NCI-H524 treated with DMSO at 0.1 percent for 48 hours (cell line): ENCODE measurements at regions not wholly inside any gene's neighbourhood (a gene's known extent, or its start where the extent isn't known, plus 50 kb on each side); places are given as distances from the start of the nearest gene placed in this dataset.

Source experiments
- DNase-seq: peaks from one replicate; lab custom pipeline; 2025; lab: John Stamatoyannopoulos, UW

DNA sequence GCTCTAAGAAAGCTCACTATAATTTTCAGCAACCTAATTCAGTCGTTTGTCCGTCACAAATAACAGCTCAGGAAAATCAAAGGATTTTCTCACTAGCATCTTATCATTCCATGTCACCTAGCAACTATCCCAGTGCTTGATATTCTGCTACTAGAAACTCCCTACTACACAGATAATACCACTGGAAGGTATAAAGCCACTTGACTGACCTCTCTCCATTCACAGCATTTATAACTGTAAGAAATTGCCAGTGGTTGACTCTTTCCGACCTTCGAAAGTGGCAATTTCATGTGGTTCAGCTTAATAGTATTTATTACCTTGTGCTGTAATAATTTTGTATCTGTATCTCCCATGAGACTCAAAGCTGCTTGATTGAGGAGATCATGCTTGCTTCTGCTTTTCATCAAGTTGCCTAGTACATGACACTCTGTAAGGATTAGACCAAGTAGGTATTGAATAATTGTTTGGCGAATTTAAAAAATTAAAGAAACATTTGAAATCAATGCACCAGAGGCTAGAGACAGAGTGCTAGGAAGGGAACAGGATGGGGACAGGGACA, 79.6 kb upstream of the TACR1 start:
- no peak for DNase-seq

DNA sequence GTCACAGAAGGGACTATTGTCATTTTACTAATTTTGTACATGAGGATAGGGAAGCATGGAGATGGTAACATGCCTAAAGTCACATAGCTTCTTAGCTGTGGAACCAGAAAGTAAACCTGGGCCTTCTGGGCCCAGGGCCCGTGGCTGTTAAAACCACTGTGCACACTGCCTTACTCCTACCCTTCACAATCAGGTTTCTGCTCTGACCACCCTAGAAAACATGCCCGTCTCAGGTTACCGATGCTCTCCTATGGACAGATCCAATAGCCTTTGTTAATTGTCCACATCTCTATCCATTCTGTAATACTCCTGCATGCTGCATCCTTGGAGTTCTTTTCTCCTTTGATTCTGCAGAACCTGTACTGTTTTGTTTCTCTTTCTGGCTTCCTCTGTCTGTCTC, 79.0 kb upstream of the TACR1 start:
- no peak for DNase-seq

DNA sequence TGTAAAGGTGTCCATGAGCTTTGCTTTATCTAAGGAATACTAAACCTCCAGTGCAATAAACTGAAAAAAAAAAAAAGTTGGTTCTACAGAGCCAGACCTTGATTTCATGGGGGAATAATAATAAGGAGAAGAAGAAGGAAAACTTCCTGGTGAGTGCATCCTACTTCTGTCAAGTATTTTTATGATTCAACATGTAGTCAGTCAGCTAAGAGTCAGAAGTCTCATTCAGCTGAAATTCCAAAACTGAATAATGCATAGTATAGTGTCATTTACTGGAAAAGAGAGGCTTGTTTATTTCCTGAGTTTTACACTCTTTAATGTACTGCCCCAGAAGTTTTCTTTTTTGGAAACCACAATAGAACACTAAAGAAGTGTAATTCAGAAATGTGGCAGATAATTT, 77.8 kb upstream of the TACR1 start:
- no peak for DNase-seq

DNA sequence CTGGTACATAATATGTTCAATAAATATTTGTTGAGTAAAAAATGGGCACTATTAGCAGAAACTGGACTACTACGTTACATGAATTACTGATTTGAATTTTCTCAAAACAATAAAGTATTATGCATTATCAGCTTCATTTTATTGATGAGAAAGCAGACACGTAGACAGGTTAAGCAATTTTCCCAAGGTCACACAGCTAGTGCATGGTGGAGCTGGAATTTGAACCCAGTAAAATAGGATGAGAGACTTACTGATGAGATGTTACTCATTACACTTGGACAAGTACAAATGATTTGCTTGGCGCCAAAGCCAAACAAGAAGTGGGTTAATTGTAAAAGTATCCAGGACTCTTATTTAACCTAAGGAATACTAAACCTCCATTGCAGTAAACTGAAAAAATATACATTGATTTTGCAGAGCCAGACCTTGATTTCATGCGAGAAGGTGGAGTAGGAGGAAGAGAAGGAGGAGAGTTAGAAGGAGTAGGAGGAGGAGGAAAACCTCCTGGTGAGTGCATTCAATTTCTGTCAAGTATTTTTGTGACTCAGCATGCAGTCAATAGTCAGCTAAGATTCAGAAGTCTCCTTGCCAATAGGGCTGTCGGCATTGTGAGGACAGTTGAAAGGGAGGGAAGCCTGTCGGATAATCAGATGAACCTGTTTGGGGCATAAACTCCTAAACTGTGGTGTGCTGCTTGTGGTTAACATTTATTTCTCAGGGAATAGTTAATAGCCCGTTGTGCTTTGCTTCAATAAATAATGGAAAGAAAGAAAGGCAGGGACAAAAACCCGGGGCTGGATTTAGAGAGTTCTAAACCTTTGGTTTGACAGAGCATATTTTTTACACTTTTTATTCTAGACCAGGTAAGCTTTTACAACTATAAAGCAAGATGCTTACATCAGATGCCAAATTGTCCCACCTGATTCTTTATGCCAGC, 77.0 kb upstream of the TACR1 start:
- DNase-seq, result no peak

DNA sequence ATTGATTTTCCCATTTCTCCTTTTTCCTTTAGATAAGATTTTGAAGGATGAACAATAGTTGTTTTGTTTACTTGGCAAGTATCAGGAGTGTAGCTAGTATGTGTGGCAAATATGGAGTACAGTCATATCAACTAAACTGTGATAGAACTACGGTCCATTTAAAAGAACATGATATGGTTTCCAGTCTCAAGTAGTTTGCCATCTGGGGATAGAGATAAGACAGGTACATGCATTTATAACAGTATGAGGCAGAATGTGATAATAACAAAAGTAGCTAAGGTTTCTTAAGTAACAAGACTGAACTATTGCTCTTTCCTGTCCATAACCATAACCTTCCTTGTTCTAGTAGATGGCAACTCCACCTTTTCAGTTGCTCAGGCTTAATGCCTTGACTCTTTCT, 75.6 kb upstream of the TACR1 start:
- DNase-seq, result no peak

DNA sequence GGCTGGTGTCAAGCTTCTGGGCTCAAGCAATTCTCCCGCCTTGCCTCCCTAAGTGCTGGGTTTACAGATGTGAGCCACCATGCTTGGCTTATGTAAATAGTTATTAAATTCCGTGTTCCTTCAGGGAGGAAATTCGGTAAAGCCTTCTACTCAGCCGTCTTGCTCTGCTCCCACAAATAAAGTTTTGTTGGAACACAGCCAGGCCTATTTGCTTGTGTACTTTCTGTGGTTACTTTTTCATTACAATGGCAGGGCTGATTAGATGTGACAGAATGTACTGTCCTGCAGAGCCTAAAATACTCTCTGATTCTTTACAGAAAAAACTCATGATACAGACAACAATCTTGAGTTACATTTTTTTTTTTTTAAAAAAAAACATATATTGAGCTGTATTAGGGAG, 68.8 kb upstream of the TACR1 start:
- no peak for DNase-seq

DNA sequence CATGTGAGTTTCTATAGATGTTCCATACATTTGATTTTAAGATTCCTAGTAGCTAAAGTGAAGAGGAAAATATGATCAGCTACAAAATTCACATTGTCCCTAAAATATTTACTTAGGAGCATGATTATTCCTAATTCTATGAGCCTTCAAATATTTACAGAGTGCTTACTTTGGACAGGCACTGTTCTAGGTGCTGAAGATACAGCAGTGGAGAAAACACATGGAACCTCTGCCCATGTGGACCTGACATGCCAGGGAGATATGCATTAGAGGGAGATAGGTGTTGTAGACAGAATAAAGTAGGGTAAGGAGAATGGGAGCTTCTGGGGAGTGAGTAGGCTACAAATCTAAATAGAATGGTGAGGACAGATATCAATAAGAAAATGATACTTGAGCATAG, 62.6 kb upstream of the TACR1 start:
- DNase-seq, result no peak

DNA sequence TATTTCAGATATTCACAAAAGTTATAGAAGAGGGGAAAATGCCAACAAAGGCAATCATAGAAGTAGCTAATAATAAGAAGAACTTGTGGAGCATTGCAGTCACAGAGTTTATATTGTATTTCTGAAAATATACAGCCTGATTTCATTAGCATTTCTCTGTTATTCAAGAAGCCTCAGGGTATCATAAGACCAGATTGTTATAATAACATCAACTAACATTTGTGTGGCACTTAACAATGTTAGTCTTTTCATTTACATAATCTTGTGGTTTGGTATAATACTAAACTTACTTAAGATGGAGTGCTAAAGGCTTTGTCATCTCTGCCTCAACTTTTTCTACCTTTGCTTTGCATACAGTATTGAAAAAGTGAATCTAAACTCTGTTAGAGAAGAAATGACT, 61.6 kb upstream of the TACR1 start:
- no peak for DNase-seq

DNA sequence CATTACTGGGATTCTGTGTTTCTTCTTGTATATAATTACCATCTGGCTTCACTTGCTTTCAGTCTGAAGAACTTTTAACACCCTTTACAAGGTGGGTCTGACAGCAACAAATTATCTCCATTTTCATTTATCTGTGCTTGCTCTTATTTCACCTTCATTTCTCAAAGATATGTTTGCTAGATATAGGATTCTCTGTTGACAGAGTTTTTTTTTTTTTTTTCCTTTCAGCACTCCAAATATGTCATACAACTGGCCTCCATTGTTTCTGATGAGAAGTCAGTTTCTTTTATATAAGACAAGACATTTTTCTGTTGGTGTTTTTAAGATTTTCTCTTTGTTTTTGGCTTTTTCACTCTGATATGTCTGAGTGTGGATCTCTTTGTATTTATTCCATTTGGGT, 59.3 kb upstream of the TACR1 start:
- DNase-seq, result no peak

DNA sequence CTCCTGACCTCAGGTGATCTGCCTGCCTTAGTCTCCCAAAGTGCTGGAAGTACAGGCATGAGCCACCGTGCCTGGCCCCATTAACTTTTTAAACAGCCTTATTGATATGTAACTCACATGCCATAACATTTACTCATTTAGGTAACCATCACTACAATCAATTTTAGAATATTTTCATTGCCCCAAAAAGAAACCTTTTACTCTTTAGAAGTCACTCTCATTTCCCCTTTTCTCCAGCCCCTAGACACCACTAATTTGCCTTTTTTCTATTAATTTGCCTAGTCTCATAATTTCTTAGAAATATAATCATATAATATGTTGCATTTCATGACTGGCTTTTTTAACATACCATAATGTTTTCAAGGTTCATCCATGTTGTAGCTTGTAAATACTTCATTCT, 57.2 kb upstream of the TACR1 start:
- DNase-seq, result no peak

DNA sequence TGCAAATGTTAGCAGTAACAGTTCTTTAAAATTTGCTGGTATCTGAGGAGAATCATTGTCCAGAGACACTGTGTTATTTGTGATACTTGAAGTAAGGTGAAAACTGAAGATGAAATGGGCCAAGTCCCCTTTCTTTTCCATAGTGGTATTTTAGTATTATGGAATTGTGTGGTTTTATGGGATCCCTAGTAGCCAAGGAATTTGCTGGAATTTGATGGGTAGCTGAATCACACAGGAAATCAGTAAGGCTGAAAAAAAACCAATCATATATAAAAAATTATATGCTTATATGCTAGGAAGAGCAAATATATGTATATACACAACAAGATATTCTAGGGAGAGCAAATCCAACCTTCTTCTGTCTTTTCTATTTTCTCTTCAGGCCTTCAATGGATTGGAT, 54.2 kb upstream of the TACR1 start:
- no peak for DNase-seq

DNA sequence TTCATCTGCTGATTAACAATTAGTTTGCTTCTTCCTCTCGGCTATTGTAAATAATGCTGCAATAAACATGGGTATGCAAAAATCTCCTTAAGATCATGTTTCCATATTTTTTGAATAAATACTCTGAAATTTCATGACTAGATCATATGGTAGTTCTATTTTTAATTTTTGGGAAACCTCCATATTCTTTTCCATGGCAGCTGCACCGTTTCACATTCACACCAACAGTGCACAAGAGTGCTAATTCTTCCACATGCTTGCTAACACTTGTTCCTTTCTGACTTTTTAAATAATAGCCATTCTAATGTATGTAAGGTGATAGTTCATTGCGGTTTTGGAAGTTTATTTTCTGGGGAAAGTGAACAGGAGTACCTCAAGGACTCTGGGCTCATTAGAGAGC, 52.6 kb upstream of the TACR1 start:
- DNase-seq, result no peak
